Astrocyte (in vitro differentiated cells and primary cell): ENCODE measurements at regions not wholly inside any gene's neighbourhood (a gene's known extent, or its start where the extent isn't known, plus 50 kb on each side); places are given as distances from the start of the nearest gene placed in this dataset.

ENCODE experiments used
- CTCF ChIP-seq: IDR thresholded peaks from 2 replicates; pipeline ENCODE4 v1.5.1; 2011; ENCODE audit warnings: low read depth, mild to moderate bottlenecking, inconsistent platforms, low read length, moderate library complexity; ENCODE audit not compliant: insufficient read depth
- EZH2 ChIP-seq: IDR thresholded peaks from 2 replicates; pipeline ENCODE4 v1.6.1; 2012; ENCODE audit warnings: mild to moderate bottlenecking, low read length, inconsistent platforms; ENCODE audit not compliant: insufficient read depth

DNA sequence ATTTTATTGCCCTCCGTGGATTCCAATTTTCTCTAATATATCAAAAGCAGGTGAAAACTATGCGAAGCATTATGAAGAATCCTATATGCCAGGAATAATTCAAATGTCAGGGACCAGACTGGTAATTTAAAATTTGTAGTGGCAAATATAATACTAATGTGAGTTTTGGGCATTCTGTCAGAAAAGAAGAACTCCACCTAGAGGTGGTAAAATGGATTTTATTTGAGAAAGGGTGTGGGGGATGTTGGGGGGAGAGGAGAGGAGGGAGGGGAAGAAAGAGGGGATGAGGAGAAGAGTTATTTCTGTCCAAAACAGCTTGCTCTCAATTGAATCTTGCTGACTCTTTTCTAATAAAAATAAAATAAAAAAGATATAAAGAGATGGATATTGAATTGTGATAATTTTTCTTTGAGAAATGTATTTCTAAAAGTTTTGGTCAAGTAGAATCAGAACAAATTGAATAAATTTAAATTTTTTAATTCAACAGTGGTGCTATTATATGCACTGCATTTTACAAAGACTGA lies 929.3 kb upstream of the SLITRK5 start:
- no peak for TF ChIP-seq CTCF
- TF ChIP-seq EZH2, result no peak
